SKM-1 (cell line): ENCODE measurements at regions not wholly inside any gene's neighbourhood (a gene's known extent, or its start where the extent isn't known, plus 50 kb on each side); places are given as distances from the start of the nearest gene placed in this dataset.

Experiments used
- DNase-seq: peaks from one replicate; lab custom pipeline; 2025; ENCODE audit not compliant: unreplicated experiment; lab: John Stamatoyannopoulos, UW

DNA sequence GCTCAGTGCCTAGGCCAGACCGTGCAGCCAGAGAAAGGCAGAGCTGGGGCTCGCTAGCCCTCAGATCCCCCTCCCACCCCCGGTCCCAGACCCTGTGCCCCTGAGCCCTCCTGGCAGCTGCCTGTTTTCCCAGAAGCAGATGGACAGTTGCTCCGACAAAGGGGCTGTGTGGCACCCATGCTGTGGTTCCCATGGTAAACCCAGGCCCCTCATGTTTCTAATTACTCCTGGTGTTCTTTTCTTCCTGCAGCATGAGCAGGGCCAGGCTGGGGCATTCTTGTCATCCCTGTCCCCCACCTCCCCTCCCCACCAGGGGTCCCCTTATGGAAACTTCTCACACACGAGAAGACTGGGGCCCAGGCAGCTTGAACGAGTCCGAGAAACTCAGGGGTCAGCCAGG is 269.6 kb downstream of the HAUS1 start:
- no peak for DNase-seq

DNA sequence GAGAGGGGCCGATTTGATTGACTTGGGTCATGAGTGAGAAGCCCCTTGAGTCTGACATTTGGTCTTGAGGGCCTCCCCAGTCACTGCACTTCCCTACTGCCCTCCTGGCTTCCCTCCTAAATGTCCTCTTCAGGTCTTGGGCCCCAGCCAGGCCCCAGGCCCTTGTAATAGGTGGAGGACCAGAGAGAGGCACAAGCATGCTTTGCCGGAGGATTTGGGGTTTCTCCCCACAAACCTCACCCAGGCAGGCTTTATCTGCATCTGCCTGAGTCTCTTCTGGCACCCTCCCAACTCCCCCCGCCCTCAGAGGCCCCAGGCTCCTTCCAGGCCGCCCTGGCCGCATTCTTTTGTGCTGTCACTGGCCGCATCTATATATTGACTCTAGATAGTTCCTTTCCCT is 270.7 kb downstream of the HAUS1 start:
- no peak for DNase-seq

DNA sequence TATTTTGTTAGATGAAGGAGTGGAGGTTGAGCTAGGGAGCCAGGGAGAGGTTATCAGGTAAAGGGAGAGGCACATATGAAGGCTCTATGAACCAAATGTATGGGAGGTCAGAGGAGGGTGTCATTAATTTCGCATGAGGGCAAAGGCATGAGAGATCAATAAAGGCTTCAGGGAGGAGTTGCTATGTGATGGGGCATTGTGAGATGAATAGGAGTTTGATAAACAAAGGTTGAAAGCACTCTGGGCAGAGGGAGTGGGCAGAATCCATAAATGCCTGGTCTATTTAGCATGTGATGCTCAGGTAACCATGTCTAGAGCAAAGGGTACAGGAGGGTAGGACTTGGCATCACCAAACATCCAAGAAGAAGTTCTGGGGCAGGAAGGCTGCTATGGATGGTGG is 273.4 kb downstream of the HAUS1 start:
- no peak for DNase-seq

DNA sequence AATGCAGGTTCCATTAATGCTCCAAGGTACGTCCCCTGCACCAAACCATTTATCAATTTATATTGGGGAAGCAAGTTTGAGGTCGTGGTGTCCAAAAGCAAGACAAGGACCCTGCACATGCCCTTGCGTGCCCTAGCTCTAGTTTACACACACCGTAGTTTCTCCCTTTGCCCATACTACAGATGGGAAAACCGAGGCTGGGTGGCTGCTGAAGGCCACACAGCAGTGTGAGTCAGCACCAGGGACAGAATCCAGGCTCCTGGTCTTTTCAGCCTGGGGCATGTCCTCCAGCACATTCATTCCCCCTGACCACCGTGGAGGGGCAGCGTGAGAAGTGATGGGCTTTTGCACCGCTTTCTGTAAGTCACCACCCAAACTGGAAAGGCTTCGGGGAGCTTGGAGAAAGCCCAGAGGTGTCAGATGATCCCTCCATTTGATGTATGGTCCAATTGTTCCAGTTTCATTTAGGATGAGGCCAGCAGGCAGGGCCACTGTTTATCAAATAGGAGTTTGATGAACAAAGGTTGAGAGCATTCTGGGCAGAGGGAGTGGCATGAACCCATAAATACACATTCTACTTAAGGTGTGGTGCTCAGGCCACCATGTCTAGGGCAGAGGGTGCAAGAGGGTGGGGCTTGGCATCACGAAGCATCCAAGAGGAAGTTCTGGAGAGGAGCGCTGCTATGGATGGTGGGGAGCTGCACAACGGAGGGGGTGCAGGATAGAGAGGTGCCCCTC is 274.1 kb downstream of the HAUS1 start:
- DNase-seq = no peak

DNA sequence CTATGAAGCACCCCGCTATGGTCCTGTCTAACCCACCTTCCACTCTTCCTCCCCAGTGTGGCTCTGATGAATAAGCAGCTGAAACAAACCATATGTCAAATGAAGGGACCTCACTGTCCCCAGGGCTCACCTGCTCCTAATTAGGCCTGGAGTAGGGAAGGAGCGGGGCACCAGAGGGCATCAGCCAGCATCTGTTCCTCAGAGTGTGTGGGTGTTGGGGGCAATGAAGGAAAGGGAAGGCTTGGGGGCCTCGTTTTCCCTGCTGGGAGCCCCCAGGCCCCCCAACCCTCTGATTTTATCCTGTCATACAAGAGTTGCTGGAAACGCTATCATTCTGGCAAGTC is 274.7 kb downstream of the HAUS1 start:
- no peak for DNase-seq

DNA sequence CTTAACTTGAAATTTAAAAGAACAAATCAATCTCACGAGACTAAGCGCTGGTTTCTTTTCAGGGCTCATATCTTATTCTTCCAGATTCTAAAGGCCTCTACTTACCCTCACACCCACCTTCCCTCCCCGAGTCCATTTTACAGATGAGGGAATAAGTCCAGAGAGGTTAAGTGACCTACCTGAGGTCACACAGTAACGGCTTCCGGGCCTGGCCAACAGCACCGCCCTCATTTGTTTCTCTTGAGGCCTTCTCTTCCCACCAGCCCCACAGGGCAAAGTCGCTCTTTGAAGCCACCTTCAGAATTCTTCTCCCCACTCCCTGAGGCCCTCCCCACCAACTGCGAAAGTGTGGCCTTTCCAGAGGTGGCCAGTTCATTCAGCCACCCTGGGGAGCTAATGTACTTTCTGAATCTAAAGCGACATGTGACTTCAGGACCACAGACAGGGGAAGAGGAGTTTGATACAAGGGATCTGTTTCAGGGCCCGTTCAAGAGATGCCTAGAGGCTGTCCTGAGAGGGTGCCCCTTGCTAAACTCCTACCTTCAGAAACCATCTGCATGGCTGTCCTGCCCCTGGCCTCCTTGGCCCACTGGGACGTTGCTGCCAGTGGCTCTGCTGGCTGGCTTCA is 275.3 kb downstream of the HAUS1 start:
- no peak for DNase-seq

DNA sequence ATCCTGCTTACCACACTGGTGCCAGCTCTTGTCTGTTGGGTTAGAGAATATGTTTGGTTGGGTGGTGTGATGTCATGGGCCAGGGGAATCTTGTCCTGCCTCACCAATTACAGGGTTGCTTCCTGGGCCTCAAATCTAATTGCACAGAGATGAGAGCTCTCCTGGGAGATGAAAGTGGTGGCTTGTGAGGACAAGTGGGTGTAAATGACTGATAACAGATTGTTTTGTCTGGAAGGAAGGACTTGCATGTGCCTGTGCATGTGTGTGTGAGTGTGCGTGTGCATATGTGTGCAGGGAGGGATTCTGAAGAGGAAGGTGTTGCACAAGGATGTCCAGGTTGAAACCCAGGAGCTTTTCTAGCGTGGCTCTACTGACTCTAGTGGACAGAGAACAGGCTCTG is 271.9 kb downstream of the LOXHD1 start:
- no peak for DNase-seq

DNA sequence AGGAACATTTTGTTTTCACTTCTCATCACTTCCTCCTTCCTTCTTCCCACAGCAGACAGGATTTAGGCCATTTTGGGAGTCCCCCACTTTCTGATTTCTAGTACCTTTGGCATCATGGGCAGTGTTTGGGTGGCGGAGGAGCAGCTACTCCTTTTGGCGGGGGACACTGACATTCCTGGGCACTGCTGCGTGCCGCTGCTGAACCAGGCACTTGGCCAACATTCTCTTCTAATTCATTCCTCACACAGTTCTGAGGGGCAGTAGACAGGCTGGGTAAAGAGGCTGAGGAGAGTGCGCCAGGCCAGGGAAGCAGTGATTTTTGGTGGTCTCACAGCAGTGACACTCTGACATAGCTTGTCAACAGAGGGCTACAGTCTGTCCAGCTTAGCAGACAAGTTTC is 270.2 kb downstream of the LOXHD1 start:
- DNase-seq = no peak

DNA sequence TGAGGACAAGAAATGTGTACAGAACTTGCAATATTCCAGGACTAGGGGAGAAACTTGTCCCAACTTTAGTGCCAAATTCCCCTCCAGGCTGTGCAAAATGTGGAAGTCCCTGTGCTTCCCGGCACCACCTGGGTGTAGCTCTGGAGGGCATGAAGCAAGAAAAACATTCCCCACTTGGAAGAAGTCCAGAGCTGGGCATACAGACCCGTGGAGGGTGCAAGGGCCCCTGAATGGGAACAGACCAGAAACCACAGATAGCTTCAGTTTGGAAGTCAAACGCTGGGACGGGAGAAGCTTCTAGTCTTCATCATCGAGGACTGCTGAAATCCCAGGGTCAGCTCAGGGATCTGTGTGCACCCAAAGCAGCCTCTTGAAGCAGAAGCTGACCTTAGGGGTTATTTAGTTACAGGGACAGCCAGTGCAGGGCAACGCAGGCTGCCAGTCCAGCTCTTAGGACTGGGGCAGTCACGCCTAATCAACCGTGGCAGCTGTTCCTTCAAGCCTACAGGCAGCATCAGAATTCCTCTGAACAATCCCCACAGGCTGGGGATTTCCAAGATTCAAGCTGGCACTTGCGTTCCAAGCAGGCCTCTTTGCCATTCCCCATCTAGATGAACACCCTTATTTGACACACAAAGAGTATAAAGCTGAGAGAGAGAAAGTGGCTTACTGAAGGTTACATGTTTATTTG is 269.4 kb downstream of the LOXHD1 start:
- no peak for DNase-seq

DNA sequence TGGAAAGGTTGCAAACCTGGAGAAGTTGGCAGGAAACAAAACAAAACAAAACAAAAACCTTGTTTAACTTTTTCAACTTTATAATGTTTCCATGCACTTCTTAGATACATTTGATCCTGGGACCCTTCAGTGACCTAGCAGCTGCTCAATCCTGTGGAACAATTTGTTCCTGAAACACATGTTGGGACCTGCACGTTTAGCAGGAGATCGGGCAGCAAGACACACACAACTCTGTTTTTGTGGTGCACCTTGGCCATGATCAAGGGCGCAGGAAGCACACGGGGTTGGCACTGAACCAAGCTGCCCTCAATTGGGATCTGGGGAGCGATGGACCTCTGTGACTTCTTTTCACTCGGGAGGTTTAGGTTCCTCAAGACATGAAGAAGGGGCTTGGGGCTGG is 268.7 kb downstream of the LOXHD1 start:
- no peak for DNase-seq

DNA sequence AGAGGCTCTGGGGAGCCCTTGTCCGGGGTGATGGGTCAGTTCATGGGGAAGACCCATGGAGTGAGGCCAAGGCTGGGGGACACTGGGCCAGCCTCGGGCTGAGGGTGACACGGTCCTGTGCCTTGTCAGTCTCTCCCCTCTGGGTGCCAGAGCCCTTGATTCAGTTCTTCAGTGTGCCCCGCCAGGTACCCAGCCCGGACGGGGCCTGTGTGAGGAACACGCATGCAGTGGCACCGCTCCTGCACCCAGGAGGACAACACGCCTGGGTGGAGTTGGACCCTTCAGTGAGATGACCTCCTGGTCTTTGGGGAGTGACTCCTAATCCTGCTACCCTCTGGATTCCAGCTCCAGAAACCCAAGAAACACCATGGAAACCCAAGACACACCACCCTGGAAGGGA is 264.4 kb downstream of the LOXHD1 start:
- no peak for DNase-seq

DNA sequence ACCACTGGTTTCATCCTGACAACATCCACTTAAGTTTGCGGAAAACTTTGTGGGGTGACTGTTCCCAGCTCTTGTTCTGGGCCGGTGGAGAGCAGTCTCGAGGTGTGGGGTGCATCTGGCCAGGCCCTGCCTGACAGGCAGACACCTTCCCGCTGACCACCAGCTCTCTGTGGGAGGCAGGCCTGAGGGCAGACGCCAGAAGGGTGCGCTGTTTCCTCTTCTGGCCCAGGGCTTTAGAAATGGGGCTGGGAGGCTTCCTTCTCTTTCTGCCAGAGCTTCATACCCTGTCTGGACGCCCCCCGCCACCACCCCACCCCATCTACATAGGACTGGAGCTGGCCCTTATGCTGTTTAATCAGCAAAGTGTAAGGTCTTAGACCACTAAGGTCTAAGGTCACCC is 263.8 kb downstream of the LOXHD1 start:
- DNase-seq = no peak

DNA sequence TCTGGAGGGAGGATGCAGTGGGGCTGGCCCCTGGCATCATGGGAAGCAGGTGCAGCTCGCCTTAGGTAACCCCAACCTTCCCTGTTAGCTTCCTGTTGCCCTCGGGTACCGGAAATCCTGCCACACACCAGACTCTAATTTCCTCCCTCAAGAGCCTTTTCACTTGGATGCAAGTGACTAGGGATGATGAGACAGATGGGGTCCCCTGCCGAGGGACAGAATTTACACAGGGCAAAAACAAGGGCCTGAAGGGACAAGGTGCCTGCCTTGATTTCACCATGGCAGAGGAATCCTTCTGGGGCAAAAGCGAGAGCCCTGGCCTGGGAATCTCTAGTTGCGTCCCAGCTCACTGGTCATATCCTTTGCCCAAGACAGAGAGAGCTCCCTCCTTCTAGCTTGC is 263.1 kb downstream of the LOXHD1 start:
- DNase-seq = no peak

DNA sequence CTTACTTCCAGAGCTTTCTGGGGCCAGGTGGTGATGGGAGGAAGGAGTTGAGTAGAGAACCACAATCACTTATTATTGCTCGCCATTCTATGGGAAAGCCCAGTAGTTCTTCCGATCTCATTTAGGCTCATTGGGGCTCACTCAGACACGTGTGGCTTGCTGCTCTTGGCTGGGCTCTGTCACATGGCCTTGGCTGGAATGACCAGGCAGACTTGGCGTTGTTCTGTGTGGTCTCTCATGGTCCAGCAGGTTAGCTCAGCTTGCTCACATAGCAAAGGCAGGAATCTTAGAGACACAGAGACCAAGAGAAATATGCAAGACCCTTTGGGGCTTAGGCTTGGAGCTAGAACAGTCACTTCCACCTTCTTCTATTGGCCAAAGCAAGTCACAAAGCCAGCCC is 261.2 kb downstream of the LOXHD1 start:
- DNase-seq = no peak

DNA sequence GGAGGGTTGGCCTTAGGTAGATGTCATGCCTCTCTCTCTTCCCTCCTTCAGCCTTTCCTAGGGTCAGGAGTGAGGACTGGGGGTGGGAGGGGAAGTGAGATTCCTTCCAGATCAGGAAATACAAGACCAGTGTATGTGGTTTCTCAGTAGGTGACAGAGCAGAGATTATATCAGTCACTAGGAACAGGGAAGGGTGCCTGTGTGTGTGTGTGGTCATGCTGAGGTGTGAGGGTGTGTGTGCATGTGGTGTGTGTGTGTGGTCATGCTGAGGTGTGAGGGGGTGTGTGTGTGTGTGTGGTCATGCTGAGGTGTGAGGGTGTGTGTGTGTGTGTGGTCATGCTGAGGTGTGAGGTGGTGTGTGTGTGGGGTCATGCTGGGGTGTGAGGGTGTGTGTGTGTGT is 259.8 kb downstream of the LOXHD1 start:
- DNase-seq = no peak

DNA sequence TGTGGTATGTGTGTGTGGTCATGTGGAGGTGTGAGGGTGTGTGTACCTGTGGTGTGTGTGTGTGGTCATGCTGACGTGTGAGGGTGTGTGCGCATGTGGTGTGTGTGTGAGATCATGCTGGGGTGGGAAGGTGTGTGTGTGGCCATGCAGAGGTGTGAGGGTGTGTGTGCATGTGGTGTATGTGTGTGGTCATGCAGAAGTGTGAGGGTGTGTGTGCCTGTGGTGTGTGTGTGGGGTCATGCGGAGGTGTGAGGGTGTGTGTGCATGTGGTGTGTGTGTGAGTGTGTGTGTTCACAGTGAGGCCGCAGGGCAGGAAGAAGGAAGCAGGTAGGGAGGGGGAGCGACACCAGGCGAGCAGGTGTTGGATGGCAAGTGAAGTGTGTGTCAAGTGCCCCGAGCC is 259.0 kb downstream of the LOXHD1 start:
- no peak for DNase-seq

DNA sequence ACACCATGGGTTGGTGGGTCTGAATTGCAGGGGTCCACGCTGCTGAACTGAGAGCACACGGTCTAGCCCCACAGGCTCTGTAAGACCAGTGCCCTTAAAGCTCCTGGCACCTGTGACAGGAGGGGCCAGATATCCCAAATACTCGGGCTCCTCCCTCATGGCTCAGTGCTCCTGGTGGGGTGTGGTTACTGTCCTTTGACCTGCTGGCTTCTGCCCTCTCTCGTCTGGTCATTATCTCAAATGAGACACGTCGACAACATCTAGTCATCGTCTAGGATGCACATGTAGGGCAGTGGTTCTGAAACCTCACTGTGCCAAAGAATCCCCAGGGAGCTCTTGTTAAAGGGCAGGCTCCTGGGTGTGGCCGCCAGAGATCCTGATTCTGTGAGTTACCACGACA is 258.4 kb downstream of the LOXHD1 start:
- no peak for DNase-seq

DNA sequence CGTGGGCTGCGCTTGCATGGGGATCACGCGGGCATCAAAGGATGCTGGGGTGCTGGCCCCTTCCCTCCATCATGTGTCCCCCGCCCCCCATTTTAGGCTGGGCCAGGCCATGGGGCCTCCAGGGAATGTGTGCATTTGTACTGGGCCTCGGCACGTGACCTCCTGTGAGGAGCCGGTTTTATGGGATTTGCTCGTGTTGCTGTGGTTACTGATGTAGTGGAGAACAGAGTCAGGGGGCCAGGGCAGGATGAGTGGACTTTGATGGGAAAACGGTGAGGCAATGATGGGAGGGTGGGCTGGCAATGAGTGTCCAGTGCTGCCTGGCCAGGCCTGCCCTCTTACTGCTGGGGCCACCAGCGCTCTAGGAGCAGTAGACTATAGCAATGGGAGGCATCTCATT is 257.7 kb downstream of the LOXHD1 start:
- DNase-seq = no peak

DNA sequence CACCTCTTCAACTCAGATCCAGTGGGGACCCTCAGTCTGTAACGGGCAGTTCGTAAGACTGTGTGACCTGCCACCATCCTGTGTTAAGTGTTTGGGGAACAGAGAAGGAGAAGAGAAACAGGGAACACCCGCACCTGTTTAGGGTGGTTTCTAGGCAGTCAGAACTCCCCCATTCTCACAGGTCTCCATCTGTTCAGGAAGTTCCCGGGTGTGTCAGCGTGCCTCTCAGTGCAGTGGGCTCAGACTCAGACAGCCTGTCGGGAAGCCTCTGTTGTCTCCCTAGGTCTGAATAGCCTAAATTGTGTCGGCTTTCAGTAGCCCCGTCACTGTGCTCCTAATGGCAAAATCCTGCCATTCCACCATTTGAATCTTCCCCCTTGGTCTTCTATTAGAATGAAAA is 256.6 kb downstream of the LOXHD1 start:
- DNase-seq = no peak

DNA sequence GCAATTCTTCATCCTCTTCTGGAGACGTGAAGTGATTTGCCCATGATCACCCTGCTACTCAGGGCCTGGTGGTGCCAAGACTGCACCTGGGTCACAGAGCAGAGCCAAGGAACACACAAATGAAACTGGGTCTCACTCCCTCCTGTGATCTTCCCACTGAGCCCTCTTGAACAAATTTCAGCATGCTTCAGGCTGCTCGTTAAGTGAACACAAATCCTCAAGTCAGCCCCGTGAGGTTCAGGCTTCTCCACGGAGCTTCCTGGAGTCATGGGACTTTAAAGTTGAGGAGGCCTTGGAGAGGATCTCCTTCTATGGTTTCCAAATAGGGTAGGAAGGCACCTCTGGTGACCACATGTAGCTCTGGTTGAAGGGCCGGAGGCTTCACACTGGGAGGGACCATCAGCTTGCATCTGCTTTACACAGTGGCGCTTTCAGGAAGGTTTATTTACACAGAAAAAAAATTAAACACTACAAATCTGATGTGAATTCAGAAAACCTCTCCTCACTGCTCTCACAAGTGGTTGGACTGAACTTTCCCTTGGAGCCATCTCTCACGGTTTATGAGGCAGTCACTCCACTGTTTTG is 255.4 kb downstream of the LOXHD1 start:
- DNase-seq = no peak

DNA sequence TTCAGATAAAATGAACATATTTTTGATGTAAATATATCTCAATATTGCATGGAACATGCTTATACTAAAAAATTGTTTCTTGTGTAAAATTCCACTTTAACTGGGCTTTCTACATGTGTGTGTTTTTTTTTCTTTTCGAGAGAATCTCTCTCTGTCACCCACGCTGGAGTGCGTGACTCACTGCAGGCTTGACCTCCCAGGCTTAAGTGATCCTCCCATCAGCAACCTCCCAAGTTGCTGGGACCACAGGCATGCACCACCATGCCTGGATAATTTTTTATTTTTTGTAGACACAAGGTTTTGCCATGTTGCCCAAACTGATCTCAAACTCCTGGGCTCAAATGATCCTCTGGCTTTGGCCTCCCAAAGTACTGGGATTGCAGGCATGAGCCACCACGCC is 254.6 kb downstream of the LOXHD1 start:
- no peak for DNase-seq

DNA sequence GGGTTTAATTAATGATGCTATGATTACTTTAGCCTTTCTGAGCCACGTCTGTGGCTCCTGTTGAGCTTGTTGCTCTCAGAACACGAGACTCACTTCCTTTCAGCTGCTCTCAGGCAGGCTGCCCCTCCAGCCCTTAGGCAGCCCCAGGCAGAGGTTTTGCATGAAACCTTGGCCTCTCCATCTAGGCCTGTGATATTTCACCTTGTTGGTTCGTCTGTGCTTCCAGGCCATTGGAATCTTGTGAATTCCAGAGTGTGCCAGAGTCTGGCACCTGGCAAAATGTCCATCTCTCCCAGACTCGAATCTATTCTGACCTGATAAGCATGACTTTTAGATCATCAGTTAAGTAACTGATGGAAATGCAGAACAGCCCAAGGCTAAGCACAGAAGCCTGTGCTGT is 254.1 kb downstream of the LOXHD1 start:
- DNase-seq = no peak
